ENCODE measurements at regions not wholly inside any gene's neighbourhood (a gene's known extent, or its start where the extent isn't known, plus 50 kb on each side); places are given as distances from the start of the nearest gene placed in this dataset.

DNA sequence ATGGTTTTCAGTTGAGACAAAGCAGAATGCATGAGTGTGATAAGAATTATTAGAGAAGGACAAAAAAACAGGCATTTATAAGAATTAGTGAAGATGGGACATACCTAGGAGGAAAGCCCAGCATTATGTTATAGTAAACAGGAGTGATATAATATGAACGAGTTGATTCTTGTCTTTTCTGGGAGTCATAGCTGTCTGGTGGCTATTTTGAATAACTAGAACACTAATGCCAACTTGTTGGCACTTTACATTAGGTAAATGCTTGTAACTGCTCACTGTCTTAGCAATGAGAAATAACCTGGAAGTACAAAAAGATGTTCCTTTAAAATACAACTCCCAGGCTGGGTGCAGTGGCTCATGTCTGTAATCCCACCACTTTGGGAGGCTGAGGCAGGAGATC lies 540.8 kb upstream of the SPHKAP start:
- no peak for DNase-seq (ENCODE audit: extremely low read depth, low read depth)

DNA sequence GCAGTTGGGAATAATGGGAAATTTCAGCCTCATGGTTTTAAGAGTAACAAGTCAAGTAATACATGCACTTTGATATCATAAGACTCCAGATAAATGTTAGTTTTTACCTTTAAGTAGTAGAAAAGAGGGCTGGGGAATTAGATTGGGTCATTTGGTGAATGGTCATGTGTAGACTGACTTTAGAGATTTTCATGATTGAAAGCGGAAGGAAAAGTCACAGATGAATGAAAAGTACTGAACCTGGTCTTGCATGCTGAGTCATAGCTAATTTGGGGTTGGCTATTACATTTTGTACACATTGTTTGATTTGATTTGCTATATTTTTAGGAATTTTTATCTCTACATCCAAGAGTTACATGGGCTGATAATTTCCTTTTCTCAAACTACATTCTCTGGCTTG lies 539.4 kb upstream of the SPHKAP start:
- DNase-seq (ENCODE audit: extremely low read depth, low read depth), result no peak

DNA sequence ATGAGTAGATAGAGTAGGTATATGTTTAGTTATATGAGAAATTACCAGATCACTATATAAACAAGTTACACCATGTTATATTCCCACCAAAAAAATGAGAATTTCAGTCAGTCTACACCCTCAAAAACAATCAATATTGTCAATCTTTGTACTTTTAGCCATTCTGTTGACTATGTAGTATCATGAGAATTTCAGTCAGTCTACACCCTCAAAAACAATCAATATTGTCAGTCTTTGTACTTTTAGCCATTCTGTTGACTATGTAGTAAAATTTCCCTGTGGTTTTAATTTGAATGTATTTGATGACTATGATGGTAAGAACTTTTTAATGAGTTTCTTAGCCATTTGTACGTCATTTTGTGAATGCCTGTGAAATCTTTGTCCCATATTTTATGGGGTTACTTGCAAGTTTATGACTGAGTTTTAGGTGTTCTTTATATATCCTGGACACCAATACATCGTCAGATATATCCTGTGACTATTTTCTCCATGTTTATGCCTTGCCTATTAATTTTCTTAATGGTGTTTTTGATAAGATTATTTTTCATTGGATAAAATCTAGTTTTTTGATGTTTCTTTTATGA lies 528.4 kb upstream of the SPHKAP start:
- DNase-seq (ENCODE audit: extremely low read depth, low read depth), result no peak

DNA sequence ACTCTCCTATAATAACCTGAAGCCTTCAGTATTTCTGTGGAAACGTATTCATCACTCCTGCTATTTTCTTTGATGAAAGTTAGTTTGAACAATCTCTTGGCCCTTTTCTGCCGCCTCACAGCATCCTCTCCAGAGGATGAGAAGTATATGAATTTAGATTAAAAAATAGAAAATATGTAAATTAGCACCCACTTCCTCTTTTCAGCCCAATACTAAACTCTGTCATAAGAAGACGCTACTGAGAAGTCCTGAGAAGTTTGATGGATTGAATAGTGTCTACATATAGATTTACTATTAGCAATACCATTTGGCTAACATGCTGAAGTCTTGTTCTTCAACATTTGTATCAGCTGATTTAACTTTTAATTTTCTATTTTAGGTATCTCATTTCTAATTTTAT lies 526.4 kb upstream of the SPHKAP start:
- DNase-seq (ENCODE audit: extremely low read depth, low read depth), result no peak

DNA sequence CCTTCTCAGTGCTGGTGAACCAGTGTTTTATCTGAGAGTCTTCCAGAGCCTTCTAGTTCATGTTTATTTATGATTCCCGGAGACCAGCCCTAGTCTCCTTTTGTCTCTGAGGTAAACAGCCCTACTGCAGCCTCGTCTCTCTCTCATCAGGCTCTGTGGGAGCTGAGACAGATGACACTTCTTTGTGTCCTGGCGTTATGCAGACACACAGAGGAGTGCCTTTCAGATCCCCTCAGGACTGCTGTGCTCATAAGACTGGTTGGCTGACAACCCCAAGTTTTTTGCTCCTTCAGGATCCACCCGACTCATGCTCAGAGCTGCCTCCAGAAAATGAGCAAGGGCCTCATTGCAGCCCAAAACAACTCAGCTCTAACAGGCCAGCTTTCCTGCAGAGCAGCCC lies 523.8 kb upstream of the SPHKAP start:
- no peak for DNase-seq (ENCODE audit: extremely low read depth, low read depth)

DNA sequence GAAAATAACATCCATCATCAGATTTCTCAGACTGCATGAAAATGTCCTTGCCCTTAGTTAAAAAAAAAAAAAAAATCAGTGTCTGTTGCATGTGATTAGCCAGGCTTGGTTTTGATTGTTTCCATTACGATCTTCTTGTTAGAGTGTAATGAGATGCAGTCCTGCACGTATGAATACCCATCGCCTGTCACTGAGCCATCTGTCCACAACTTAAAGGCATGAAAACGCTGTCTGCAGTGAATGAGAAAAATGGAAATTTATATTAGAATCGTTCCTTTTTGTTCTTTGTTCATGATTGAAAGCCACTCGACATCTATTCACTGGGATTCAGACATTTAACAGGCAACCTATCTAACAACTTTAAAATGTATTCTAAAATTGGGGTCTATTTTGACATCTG lies 521.7 kb upstream of the SPHKAP start:
- DNase-seq (ENCODE audit: extremely low read depth, low read depth), result no peak

DNA sequence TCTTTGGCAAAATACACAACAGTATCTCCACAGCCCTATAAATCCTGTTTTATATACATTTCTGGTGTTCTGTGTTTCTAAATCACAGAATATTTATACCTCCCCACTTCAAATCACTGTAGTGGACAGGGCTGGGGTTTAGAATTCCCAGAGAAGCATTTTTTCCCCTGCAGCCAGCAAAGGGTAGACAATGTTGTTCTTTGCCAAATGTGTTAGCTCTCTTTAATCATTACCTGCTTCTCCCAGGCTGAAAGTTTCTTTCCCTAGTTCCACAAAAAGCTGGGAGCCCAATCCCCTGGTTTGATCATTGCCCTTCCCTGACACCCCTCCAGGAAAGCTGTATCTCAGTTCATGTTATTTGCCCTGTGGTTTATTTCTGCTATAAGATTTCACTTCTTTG lies 520.0 kb upstream of the SPHKAP start:
- no peak for DNase-seq (ENCODE audit: extremely low read depth, low read depth)

DNA sequence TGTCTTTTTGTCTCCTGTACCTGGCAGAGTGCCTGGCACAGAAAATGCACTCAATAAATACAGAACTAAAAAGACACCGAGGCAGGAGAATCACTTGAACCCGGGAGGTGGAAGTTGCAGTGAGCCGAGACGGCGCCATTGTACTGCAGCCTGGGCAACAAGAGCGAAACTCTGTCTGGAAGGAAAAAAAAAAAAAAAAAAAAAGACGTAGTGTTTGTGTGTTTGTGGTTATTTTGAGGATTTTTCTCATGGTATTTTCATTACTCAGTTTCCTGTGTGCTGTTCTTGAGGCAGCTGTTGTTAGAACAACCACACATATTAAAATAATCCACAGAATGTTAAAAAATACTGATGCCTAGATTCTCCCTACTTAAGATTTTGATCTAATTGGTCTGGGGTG lies 519.2 kb upstream of the SPHKAP start:
- DNase-seq (ENCODE audit: extremely low read depth, low read depth), result no peak

DNA sequence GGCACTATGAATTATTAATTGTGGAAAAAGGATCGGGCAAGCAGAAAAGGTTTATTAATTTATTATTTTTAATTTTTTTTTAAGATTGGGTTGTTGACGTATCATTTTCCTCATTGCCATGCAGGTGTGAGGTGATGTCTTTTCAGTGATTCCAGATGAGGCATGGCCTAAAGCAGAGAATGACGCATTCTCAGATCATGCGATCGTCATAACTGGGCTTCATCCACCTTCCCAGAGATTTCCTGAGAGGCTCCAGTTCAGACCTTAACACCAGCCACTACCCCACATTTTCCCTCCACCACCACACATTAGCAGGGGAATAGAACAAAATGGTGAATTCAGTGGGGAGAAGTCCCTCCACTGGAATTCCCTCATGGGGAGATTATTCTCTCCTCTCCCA lies 518.4 kb upstream of the SPHKAP start:
- DNase-seq (ENCODE audit: extremely low read depth, low read depth), result no peak

DNA sequence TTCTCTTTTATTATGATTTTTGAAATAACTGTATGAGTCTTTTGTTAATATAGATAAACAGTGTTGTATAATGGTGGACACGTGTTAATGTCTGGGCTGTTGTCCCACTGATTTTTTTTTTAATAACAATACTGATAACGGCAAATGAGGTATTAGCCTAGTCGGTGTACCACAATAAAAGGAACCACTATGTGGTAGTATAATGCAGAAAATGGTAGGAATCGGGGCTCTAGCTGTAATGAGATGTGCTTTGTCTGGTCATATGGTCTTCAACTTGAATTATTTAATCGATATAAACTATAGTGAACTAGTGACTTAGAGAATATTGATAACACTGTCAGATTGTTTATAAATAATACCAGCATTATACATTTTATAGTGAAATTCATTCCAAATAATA lies 517.9 kb upstream of the SPHKAP start:
- no peak for DNase-seq (ENCODE audit: extremely low read depth, low read depth)

DNA sequence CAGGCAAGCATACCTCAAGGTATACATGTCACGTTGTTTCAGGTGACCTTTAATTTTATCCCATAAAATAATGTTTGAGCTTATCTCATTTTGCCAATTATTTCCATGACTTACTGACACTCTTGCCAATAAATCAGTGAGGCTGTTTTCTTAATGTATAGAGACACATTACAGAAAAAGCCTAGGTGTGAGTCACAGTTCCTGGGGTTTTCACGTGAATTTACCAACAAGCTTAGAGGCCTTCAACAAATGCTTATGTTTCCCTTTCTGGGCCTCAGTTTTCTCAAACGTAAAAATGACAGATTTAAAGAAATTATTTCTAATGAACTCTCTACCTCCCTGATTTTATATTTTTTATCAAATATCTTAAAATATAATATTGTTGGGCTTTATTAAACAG lies 517.5 kb upstream of the SPHKAP start:
- DNase-seq (ENCODE audit: extremely low read depth, low read depth), result no peak

DNA sequence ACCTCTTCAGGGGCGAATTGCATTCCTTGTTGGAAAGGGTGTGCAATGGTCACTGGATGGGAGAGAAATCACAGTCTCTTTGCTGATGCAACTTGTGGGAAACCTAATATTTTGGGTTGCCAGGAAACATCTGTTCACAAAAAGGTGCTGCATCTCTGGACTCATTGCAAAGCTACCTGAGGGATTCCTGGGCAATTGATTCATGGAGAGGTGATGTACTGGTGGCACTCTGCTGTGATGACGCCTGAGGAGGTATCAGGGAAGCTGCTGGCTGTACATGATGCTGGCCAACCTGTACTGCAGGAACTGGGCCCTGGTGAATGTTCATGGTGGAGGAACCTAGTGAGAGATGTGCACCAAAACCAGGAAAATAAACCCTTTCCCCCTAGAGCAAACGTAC lies 516.0 kb upstream of the SPHKAP start:
- DNase-seq (ENCODE audit: extremely low read depth, low read depth), result no peak

DNA sequence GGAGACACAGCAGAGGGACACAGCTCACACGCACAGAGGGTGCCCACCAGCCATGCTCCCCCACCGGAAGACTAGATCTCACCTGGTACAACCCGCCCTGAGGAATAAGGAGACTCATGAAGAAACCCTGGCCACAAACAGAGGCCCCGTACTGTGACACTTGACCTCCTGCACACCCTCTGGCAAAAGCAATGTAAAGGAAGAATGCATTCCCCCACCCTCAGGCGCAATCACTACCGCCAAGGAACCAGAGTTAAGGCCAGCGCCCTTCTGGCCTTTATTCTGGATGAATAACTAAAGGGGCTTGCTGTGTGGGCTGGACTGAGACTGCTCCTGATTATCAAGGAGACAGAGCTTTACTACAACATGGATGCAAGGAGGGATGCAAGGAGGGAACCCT lies 509.2 kb upstream of the SPHKAP start:
- DNase-seq (ENCODE audit: extremely low read depth, low read depth), result no peak

DNA sequence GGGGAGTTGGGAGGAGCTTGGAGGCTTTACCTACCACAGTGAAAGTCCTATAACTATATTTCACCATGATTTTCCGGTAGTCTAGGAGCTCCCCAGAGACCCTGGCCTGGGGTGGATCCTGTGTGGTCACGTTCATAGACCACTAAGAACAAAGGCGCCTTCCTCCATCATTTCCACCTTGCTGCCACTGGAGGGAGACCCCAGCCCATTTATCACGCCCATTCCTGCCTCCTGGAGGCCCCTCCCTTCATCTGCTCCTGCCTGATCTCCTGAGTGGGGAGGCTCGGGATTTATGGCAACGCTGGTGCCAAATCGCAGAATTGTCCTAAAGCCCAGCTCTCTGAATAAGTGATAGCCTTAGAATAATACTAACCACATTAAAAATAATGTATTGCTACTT lies 507.6 kb upstream of the SPHKAP start:
- DNase-seq (ENCODE audit: extremely low read depth, low read depth), result peak; percentile 9

DNA sequence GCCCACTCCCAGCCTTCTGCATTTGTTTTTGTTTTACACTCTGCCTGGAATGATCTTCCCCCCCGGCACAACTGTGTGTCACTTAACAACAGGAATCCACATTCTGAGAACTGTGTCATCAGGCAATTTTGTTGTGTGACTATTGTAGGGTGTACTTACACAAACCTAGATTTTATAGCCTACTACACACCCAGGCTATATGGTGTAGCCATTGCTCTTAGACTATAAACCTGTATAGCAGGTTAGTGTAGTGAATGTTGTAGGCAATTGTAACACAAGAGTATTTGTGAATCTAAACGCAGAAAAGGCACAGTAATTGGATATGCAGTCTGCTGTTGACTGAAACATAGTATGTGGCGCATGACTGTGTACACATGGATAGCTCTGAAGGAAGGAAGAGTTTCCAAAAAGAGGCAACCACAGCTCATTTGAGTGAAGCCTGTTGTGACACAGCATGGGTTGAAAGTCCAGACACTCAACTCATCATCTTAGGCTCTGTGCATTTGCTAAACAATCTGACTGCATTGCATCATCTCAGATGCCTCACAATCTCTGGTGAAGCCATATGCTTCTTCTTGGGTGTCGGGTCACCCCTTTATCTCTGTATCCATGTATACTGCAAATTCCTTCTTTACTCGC lies 506.6 kb upstream of the SPHKAP start:
- no peak for DNase-seq (ENCODE audit: extremely low read depth, low read depth)

DNA sequence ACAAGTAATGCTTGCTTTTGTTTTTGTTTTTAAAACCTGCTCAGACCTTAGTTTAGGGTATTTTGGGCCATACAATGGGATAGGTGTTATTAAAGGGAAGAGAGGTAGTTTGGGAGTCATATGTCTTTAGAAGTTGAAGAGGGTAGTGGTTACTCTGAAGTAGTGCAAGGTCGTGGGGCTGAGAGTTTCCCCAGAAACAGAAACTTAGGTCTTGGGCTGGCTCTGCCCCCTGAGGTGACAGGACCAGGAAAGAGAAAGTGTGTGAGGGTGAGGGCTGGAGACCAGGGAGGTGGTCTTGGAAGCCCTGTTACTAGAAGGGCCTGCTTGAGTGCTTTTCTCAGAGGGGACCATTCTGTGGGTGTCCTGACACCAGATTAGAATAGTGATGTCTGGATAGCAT lies 500.5 kb upstream of the SPHKAP start:
- DNase-seq (ENCODE audit: extremely low read depth, low read depth), result no peak

DNA sequence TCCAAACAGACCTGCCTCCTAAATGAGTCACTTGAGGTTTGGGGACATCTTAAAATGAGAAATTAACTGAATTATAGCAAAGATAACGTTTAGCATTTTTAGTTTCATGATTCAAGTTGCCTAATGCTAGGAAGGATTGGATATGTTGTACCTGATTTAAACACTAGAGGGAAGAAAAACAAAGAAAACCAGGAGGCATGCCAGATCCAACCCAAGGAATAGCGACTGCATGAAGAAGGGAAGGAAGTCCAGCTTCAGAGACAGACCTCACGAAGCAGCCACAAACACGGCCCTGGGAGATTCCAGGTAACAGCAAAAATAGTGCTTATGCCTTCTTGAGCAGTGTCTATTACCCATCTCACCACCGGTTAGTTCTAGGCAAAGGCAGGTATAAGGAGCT lies 499.9 kb upstream of the SPHKAP start:
- peak; percentile 51 for DNase-seq (ENCODE audit: extremely low read depth, low read depth)

DNA sequence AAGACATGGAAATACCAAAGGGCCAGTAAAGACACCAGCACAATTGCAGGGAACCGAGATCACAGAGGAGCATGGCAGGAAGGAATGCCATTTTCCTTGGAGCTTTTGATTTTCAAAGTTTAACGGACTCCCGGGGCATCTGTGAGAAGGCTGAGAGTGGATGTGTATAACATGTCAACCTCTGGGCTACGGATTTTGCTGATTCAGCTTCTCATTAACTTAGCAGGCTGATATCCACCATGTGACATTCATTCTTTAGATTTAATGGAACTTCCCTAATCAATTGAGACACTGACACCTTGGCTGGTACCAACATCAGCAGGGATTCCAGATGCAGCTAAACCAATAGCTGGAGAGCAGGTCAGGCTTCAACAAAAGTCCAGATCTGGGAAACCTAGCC lies 496.6 kb upstream of the SPHKAP start:
- no peak for DNase-seq (ENCODE audit: extremely low read depth, low read depth)

DNA sequence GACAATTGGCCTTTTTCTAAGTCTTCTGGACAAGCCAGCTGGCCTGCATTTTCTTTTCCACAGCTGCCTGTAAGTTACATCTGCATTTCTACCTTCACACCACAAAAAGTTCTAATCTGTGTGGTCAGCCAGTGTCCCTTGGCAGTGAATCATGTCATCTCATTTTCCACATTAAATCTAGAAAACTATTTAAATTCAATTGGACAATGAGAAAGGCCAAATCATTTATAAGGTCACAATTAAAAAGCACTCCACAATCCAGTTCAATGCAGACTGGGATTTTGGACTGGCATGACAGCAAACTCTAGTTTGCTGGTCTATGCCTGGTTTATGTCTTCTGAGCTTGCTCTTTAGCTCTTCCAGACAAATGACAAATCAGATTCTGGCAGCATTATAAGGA lies 494.2 kb upstream of the SPHKAP start:
- DNase-seq (ENCODE audit: extremely low read depth, low read depth), result no peak

DNA sequence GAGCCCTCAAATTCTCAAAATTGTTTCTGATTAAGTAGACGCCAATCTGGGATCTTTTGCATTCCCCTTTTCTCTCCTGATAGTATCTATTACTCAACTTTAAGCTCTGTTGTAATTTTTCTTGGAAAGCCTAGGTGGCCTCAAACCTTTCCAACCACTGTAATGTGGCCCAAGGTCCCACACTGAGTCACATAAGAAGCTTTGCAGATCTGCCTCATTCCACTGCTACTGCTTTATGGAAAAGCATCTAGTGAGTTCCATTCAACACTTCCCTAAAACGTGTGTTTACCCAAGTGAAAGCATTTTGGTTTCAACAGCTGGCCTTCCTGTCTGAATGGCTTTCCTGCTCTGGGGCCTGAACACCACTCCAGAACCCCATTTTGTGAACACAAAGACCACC lies 493.6 kb upstream of the SPHKAP start:
- no peak for DNase-seq (ENCODE audit: extremely low read depth, low read depth)

DNA sequence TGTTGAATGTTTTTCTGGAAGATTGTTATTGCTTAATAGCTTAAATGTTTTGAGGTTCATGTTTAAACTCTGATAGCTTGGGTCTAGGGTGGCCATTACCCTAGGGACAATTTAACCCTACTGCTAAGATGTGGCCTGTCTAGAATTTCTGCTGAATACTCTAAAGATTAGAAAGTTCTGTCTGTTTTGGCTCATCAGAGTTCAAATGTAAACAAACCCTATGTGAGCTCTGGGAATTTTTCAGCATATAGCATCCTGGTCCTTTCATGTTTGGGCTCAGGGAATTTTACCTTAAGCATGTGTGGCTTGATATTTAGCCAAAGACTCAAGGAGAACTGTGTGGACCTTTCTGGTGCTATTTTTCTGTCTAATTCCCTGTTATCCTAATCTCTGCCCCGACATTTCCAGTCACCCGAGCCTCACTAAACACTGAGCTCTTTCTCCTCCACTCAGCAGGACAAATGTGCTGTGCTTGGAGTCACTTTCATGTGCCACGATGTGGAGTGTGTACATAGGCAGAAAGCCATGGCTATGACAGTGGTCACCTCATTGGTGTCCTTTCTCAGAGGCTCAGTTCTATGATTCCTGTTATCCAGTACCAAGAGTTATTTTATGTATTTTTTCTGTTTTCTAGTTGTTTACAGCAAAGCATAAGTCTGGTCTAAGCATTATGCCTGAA lies 492.5 kb upstream of the SPHKAP start:
- DNase-seq (ENCODE audit: extremely low read depth, low read depth), result no peak

DNA sequence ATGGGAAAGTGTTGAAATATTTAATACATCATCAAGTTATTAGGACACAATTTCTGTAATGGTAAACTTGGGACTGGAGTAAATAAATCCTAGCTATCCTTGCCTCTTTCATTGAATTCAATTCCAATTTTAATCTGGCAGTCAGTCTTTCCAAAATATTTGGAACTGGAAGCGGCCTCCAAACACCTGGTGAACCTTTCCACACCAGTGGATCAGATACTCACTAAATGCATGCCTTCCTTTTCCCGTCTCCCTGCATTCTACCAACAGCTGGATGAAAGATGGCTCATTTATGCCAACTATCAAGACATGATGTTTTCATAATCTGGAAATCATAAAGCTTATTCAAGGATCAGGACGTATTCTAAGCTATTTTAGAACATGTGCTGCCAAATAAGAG lies 488.2 kb upstream of the SPHKAP start:
- DNase-seq (ENCODE audit: extremely low read depth, low read depth), result no peak

DNA sequence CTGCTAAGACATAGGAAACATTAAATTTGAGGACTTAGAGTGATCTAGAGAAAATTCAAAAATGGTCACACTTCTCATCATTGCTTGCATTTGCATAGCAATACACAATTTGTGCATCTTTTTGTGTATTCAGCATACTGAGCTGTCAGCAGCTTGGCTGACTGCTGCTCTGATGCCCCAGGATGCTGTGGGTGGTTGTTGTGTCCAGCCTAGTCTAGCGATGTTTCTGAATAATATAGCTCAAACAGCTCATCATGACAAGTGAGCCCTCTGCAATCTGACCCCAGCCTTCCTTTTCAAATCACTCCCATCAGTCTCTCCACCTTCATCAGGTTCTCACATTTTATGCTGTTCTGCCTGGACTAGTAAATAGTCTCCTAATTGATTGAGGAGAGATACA lies 483.7 kb upstream of the SPHKAP start:
- no peak for DNase-seq (ENCODE audit: extremely low read depth, low read depth)

Data from NCI-H460 (cell line).